ENCODE measurements at regions not wholly inside any gene's neighbourhood (a gene's known extent, or its start where the extent isn't known, plus 50 kb on each side); places are given as distances from the start of the nearest gene placed in this dataset.

DNA sequence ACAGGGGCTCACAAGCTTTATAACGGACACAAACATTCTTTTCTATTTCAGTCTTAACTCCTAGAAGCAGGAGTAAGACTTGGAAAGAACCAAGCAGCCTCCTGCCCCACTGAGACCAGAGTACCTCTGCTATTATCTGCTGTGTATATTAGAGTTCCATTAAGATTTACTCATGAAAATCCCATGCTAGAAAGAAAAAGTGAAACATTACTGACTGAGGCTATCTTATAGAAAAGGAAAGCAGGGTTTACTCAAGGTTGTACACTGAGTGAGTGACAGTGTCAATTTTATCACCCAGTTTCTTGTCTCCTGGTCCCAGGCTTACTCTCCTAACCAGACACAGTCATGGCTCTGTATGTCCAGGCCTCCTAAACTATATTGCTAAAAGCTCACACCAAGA, 97.9 kb upstream of the SOX2 start:
- H2AFZ ChIP-seq (ENCODE audit: low read depth): no peak overlapping the region
- no peak overlapping the region for H3K27ac ChIP-seq (ENCODE audit: low read depth in 2 of 2, low read length in 1 of 2)
- H3K4me3 ChIP-seq (ENCODE audit: low read depth in 2 of 2, low read length in 1 of 2): no peak overlapping the region
- peaks cover 0 to 2% of the 10 kb centered on the region in 2 experiments; a peak in 2 of 4 replicates for H3K4me1 ChIP-seq (ENCODE audit: control insufficient read depth in 1 of 2, insufficient read depth in 2 of 2, low read depth in 1 of 2, low read length in 1 of 2)
- H3F3A ChIP-seq (replicated peaks; ENCODE audit: insufficient read depth): no peaks in the 10 kb centered on the region
- H3K9ac ChIP-seq: no peak overlapping the region
- H3K9me3 ChIP-seq: no peaks in the 10 kb centered on the region
- H3K79me2 ChIP-seq (ENCODE audit: insufficient read depth): no peaks in the 10 kb centered on the region
- no peak for DNase-seq
- H3K27me3 ChIP-seq (ENCODE audit: insufficient read depth): no peaks in the 10 kb centered on the region
- TF ChIP-seq YY1 (IDR thresholded peaks at IDR 0.05; ENCODE audit: low read depth): no peak
- TF ChIP-seq RCOR1 (IDR thresholded peaks at IDR 0.05; ENCODE audit: low read length): no peak
- TF ChIP-seq, protein P1, sequence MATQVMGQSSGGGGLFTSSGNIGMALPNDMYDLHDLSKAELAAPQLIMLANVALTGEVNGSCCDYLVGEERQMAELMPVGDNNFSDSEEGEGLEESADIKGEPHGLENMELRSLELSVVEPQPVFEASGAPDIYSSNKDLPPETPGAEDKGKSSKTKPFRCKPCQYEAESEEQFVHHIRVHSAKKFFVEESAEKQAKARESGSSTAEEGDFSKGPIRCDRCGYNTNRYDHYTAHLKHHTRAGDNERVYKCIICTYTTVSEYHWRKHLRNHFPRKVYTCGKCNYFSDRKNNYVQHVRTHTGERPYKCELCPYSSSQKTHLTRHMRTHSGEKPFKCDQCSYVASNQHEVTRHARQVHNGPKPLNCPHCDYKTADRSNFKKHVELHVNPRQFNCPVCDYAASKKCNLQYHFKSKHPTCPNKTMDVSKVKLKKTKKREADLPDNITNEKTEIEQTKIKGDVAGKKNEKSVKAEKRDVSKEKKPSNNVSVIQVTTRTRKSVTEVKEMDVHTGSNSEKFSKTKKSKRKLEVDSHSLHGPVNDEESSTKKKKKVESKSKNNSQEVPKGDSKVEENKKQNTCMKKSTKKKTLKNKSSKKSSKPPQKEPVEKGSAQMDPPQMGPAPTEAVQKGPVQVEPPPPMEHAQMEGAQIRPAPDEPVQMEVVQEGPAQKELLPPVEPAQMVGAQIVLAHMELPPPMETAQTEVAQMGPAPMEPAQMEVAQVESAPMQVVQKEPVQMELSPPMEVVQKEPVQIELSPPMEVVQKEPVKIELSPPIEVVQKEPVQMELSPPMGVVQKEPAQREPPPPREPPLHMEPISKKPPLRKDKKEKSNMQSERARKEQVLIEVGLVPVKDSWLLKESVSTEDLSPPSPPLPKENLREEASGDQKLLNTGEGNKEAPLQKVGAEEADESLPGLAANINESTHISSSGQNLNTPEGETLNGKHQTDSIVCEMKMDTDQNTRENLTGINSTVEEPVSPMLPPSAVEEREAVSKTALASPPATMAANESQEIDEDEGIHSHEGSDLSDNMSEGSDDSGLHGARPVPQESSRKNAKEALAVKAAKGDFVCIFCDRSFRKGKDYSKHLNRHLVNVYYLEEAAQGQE (IDR thresholded peaks at IDR 0.05; ENCODE audit: low read depth, low read length): no peak
- TF ChIP-seq, protein P2, sequence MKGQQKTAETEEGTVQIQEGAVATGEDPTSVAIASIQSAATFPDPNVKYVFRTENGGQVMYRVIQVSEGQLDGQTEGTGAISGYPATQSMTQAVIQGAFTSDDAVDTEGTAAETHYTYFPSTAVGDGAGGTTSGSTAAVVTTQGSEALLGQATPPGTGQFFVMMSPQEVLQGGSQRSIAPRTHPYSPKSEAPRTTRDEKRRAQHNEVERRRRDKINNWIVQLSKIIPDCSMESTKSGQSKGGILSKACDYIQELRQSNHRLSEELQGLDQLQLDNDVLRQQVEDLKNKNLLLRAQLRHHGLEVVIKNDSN (IDR thresholded peaks at IDR 0.05; ENCODE audit: borderline replicate concordance, low read depth): no peak
- TF ChIP-seq TEAD4 (IDR thresholded peaks at IDR 0.05; ENCODE audit: borderline replicate concordance, insufficient read depth): no peak
- TF ChIP-seq NFIC (IDR thresholded peaks at IDR 0.05; ENCODE audit: borderline replicate concordance): no peak
- no peak for TF ChIP-seq FOSL2 (IDR thresholded peaks at IDR 0.05; ENCODE audit: borderline replicate concordance, low read depth)
- TF ChIP-seq TCF12 (IDR thresholded peaks at IDR 0.05): no peak
- TF ChIP-seq SMC3 (IDR thresholded peaks at IDR 0.05; ENCODE audit: low read depth, low read length): no peak
- TF ChIP-seq, protein P3, sequence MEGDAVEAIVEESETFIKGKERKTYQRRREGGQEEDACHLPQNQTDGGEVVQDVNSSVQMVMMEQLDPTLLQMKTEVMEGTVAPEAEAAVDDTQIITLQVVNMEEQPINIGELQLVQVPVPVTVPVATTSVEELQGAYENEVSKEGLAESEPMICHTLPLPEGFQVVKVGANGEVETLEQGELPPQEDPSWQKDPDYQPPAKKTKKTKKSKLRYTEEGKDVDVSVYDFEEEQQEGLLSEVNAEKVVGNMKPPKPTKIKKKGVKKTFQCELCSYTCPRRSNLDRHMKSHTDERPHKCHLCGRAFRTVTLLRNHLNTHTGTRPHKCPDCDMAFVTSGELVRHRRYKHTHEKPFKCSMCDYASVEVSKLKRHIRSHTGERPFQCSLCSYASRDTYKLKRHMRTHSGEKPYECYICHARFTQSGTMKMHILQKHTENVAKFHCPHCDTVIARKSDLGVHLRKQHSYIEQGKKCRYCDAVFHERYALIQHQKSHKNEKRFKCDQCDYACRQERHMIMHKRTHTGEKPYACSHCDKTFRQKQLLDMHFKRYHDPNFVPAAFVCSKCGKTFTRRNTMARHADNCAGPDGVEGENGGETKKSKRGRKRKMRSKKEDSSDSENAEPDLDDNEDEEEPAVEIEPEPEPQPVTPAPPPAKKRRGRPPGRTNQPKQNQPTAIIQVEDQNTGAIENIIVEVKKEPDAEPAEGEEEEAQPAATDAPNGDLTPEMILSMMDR (IDR thresholded peaks at IDR 0.05): no peak
- no peak for TF ChIP-seq GATA2 (CRISPR knock-in tag; IDR thresholded peaks at IDR 0.05)
- no peak for TF ChIP-seq TAF1 (IDR thresholded peaks at IDR 0.05; ENCODE audit: borderline replicate concordance, low read depth, low read length)
- 52% methylated on average over 1 of the region's 1 CpG for WGBS (ENCODE audit: low lambda C conversion rate)
- H3K4me2 ChIP-seq: no peak overlapping the region
- H3K9me2 ChIP-seq: no peaks in the 10 kb centered on the region
- ChIA-PET CTCF (interaction anchor here (1.1 to 1.6 kb wide), 2 partner anchors 8 to 10 kb away, joined by 4 to 5 read pairs; no protein-coding TSS in a partner anchor), POLR2A (no interaction called here)
- no peaks in the 10 kb centered on the region for H4K20me1 ChIP-seq (ENCODE audit: insufficient read depth)
- no peaks in the 10 kb centered on the region for H3K36me3 ChIP-seq (replicated peaks in 1 of 2; ENCODE audit: control insufficient read depth in 1 of 2, insufficient read depth in 2 of 2, low read length in 1 of 2)

Measured in SK-N-SH (cell line).